ENCODE measurements at regions not wholly inside any gene's neighbourhood (a gene's known extent, or its start where the extent isn't known, plus 50 kb on each side); places are given as distances from the start of the nearest gene placed in this dataset.
"Not testable (repeated sequence)": the region's sequence is repeated elsewhere in the genome, so short reads cannot be mapped to it uniquely, and the experiment has no call there.

DNA sequence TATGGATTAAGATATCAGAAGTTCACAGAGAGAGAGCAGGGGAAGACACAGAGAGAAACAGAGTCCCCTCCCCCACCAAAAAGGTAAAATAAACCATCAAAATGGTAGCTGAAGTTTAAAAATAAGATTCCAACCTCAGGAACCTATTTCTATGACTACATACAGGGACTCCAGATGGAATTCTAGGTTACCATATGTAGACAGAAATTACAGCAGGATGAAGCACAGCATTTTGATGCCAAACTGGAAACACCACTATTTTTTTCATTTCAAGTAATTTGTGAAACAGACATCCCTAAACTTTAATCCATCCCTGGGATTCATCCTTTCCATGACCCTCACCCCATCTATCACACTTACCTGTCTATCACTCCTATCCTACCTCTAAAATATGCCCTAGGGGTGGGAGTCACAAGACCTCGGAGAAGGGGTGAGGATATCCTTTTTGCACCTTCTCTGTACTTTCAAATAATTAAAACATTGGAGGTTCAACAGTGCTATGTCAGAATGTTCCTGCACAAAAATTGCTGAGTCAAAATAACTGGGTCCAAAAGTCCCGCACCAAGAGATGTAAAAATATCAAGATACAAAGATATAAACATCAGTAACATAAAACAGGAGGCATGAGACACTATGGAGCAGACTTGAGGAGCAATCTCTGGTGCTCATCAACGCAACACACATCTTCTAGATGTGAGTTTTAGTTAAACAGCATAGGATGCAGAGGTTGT lies 344.5 kb upstream of the RASGEF1B start:
- DNase-seq (ENCODE audit: low spot score): no peak

DNA sequence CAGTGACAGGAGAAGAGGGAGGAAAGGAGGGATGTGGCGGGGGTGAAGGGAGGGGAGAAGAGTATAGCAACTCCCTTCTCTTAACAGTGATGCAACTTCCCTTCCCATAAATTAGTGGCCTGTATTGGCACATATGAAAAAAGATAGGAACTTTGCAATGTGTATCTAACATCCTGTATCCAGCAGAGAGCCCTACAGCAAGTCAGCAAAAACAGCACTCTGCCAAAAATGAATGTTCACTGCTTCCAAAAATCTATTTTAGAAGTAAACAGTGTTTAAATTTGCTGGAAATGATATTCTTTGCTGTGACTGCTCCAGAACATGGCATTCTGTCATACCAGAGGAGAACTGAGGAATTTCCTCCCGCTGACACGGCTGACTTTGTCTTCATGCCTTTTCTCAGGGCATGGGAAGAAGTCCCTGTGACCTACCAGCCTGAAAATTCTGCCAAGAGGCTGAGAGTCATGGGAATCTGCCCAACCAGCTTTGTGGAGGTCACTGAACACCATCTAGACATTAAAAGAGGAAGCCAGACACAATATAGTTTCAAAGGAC lies 343.4 kb upstream of the RASGEF1B start:
- DNase-seq (ENCODE audit: low spot score): no peak

DNA sequence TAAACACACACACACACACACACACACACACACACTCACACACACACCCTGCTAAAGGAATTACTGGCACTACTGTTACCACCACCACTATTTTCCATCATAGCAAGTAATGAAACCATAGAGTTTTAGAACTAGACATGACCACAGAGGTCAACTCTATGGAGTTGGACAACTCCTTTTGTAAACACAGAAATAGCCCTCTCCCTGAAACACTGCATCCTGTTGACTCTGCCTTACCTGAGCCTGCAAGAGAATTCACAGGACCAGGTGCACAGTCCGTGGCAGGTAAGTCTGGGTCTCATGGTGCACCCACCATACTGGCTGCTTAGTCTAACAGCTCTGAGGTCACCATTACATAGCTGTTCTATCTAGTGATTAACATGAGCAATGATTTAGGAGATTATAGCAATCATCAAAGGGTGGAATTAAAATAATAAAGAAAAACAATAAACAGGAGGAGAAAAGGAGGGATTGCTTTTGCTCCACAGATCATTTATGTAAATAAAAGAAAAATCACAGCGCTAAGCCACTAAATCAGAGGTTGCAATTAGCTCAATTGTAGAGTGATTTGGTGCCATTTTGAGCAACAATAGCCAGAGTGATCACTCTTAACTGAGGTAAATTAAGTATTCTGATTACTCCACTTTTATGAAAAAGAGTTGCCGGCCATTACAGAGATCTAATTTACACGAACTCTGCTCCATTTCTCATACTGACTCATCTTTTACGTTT lies 340.0 kb upstream of the RASGEF1B start:
- DNase-seq (ENCODE audit: low spot score): no peak

DNA sequence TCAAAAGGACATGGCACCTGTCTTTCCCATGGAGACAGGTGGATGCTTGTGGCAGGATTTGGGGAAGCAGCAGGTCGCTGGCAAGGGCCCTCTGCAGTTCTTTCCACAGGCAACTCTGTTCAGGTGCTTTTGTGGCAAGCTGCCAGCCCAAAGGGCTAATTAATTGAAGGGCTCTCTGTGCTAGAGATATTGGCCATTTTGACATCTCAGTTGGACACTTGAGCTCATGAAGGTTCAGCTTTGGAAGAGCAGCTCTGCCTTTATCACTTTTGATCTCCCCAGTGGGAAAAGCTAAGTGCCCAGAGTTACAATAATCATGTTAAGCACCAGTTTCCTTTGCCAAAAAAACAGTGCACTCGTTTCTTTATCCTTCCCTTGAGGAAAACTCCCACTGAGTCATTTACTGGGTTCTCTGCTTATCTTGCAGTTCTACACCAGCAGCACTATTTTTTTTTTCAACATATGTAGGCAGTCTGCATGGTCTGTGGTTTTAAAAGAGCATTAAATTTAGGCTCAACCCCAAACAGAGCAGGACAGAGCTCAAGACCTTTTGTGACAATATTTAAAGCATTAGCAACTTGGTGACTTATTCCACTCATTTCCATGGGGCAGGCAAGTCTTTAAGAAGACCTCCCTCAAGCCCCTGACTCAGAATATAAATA lies 336.4 kb upstream of the RASGEF1B start:
- no peak for DNase-seq (ENCODE audit: low spot score)

DNA sequence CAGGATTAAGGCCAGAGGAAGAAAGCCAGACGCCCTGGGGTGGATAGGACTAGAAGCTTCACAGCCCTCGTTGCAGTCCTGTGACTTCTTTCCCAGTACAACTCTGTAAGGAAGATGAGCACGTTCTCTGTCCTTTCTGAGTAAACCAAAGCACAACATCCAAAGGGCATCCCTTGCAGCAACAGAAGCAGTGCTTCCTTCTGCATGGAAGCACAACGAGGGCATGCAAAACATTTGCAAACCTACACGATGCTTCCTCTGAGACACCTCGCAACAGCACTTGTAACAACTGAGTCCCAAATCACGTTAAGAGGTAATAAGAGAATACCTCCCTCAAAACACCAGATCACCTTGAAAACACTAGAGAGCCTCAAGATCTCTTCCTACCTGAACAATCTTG lies 335.7 kb upstream of the RASGEF1B start:
- DNase-seq (ENCODE audit: low spot score): no peak

DNA sequence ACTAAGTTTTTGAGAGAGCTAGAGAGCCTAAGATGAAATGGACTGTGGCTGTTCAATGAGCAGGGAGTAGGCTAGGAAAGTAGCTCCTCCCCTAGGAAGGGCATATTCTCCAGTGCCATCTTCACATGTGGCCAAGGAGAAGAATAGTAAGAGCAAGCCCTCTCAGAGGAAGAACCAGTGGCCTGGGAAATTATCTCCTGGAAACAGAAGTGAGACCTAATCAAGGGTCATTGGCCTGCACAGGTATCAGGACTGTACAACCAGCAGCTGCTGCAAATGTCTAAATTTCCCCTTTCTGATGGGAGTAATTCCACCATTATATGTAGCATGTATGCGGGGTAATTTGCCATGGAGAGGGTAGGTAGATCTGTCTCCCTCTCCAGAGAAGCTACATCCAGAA lies 334.8 kb upstream of the RASGEF1B start:
- no peak for DNase-seq (ENCODE audit: low spot score)

DNA sequence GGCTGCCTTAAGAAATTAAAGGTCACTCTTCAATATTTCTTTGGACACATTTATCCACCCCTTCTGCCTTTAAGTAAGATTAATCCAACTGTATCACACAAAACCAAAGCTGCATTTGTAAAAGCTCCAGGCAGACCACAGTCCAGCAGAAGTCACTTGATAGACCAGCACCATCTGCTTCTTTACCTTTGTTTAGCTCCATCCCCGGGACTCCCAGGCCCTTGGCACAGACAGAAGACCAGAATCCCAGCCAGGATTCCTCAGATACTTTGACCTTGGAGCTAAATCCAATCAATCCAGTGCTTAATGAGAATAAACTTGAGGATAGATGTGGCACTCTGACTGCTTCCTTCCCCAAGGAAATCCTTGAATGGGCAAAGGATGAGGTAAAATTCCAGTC lies 333.1 kb upstream of the RASGEF1B start:
- DNase-seq (ENCODE audit: low spot score): no peak

DNA sequence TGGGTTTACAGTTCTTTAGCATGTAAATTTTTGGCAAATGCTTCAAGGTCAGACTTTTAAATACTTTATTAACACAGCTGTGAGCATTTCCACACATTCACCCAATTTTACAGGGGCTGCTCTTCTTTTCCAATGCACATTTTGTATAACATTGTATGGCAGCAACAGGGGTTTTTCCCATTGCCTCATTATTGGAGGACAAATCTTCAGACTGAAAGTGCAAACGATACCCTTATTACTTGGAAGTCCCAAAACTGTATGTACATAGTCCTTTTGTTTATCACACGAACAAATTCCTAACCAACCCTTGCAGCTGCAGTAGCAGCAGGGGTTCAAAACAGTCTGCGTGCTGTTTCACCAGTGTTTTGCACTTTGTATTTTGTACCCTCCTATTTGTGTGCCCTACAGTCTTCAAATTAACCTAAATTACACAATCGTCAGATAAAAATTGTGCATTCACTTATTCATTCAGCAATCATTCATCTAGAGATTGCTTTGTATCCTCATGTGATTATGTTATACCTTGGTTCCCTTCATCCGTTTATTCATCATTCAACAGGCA lies 330.7 kb upstream of the RASGEF1B start:
- DNase-seq (ENCODE audit: low spot score): no peak

DNA sequence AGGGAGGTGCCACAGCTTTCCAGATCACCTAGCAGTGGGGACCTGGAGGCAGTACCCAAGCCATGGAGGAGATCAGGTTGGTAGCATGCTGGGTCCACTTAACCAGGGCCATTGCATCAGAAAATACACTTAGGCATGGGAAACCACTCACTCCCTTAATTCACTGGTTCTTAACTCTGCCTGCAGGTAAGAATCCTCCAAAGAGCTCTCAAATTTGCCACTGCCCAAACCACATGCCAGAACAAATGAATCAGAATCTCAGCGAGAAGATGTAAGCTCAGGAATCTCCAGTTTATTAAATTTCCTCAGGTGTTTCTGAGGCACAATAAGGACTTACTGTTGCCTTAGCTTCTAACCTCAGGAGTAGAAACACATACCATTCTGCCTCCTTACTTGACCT lies 327.7 kb upstream of the RASGEF1B start:
- DNase-seq (ENCODE audit: low spot score): no peak

DNA sequence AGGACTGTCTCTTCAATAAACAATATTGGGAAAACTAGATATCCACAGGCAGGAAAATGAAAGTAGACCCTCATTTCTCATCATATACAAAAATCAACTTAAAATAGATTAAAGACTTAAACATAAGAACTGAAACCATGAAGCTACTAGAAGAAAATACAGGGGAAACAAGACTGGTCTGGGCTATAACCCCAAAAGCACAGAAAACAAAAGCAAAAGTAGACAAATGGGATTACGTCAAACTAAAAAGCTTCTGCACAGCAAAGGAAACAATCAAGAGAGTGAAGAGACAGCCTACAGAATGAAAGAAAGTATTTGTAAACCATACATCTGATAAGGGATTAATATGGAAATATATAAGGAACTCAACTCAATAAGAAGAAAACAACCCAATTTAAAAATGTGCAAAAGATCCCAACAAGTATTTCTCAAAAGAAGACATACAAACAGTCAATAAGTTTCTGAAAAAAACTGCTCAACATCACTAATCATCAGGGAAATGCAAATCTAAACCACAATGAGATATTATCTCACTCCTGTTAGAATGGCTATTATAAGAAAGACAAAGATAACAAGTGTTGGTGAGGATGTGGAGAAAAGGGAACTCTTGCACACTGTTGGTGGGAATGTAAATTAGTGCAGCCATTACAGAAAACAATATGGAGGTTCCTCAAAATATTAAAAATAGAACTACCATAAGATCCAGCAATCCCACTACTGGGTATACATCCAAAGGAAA lies 325.3 kb upstream of the RASGEF1B start:
- no peak for DNase-seq (ENCODE audit: low spot score)

DNA sequence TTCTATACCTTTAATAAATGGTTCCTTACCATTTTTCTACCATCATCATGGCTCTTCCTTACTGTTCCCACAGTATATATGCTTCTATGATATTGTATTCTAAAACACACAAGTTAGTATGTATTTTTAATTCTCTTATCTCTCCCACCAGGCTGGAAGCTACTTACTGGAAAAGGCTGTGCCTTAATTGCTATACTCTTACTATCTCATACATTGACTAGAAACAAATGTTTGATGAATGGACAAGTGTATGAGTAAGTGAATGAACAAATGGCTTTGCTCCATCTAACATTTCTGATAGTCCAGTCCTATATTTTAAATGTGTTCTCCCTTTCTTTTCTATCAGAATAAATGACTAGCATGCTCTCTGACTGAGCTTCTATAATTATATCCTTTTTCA lies 320.8 kb upstream of the RASGEF1B start:
- no peak for DNase-seq (ENCODE audit: low spot score)

DNA sequence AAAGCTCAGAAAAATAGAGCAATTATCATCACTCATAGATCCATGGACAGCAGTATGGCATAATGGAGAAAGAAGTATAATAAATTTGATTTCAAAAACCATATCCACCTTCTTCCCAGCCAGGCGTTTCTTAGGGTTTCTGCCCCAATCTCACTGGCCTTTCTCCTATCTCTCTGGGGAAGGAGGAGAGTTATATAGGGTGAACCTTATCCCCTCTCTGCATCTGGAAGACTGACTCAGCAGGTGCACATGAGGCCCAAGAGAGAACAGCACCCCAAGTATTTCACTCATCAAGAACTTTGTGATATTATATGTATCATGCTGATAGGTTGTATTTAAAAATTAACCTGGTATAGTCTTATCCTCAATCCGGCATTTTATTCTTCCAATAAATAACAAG lies 318.8 kb upstream of the RASGEF1B start:
- DNase-seq (ENCODE audit: low spot score): no peak

DNA sequence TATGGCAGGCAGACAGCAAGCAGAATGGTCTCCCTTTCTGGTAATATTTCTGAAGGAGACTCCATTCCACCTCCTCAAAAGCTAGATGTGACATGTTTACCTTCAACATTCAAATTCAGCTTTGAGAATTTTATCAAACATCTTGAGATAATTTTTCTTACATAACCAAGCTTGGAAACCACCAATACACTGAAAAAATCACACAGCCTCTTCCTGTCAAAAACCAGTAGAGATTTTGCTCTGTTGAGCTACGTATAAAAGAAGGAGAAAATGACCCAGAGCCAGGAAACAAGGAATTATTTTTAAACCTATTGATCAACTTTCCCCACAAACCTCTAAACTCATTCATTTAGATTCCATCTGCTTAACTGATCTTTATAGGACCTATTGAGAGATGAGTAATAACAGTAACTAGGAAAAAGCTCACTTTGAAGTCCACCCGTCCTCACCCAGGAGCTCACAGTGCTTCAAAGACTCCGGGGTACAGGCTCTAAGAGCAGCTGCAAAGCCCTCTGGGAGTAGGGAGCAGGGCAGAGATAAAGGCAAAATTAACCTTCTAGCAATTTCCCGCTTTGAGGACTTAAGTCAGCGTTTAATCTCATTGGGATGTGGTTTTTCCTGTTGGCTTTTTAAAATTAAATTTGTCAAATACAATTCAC lies 318.2 kb upstream of the RASGEF1B start:
- DNase-seq (ENCODE audit: low spot score): no peak

DNA sequence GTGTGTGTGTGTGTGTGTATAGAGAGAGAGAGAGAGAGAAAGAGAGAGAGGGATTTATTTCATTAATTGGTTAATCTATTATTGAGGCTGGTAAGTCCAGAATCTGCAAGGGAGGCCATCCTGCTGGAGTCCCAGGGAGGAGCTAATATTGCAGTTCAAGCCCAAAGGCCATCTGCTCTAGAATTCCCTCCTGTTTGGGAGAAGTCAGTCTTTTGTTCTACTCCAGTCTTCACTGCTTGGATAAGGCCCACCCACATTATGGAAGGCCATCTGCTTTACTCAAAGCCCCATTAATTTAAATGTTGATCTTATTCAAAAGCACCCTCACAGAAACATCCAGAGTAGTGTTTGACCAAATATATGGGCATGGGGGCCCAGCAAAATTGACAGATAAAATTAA lies 317.5 kb upstream of the RASGEF1B start:
- DNase-seq (ENCODE audit: low spot score): no peak

DNA sequence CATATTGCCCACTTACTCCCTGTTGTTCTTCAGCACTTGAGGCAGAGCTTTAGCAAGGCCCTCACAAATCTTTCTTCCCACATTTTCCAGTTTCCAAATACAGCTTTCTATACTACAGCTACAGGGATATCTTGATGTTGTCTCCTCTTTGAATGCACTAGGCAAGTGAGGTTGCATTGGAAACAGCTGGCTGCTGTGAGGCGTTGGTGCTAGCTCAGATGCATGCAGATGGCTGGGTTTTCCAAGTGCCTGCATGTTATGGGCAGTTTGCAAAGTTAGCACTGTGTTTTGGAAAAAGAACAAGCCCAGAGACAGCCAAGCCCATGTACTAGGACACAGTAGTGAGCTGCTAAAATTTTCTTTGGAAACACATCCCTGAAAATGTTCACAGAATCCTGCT lies 315.1 kb upstream of the RASGEF1B start:
- no peak for DNase-seq (ENCODE audit: low spot score)

DNA sequence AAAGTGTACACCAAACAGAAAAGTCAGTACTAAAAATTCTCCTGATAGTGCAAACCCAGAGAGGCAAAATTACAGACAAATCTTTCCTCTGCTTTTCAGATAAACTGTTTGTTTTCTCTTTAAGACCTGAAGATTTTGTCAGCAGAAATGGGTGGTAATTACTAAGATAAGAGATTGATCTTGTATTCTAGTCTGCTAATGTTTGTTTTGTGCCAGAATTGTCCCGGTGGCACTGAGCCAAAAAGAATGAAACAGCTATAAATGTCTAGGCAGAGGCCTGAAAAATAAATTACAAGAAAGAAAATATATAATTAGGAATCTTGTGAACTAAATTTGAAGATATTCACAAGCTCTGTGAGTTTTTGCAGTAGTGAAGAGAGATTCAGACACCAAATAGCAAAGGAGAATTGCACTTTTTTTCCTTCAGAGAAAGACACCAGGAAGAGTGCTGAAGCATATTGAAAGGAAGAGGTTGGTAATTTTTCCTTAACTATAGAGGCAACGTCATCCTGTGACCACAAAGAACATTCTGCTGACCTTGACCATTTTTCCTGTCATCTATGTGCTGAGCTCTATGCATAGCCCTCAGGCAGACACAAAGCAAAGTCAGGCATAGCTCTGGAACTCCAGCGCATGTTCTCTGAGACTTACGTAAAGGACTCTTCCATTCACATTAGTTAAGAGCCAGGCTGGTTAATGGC lies 314.5 kb upstream of the RASGEF1B start:
- DNase-seq (ENCODE audit: low spot score): no peak

DNA sequence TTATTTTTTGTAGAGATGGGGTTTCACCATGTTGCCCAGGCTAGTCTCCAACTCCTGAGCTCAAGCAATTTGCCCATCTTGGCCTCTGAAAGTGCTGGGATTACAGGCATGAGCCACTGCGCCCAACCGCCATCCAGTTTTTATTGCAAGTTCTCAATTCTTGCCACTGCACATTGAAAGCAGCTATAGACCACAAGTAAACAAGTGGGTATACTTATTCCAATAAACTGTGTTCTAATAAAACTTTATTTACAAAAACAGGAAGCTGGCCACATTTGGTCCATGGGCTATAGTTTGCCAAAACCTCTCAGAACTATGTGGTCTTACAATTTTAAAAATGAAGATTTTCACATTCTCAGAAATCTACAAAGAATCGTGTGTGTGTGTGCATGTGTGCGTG lies 313.6 kb upstream of the RASGEF1B start:
- no peak for DNase-seq (ENCODE audit: low spot score)

DNA sequence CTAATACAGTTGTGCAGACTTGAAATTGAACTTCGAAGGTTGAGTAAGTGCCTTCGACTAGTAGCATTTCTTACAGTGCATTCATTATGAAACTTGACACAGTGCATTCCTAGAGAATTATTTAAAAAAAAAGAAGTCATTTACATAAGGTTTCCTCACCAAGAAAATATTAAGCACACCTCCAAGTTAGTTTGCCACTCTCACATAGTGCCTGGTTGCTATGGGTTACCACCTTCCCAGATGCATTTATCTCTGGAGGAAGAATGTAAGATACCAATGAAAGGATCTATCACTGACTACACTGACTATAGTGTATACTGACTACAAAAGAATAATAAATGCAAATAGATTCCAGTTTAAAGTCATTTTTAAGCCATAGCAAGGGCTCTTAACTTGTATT lies 311.9 kb upstream of the RASGEF1B start:
- DNase-seq (ENCODE audit: low spot score): no peak

DNA sequence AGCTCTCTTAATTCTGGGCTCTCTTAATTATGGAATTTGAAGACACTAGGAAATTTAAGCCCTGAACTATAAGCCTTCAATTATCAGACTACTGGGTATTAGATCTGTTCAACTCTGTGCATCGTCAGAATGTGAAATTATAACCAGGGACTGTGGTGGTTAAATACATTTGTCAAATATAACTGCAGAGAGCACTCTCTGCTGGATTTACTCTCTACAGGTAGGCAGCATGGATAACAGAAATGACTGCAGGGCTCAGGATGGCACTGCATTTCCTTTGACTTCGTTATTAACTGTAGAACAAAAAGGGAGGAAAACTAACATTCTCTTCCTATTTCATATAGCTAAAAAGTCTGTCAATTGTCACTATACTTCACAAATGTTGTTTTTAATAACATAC lies 310.1 kb upstream of the RASGEF1B start:
- no peak for DNase-seq (ENCODE audit: low spot score)

DNA sequence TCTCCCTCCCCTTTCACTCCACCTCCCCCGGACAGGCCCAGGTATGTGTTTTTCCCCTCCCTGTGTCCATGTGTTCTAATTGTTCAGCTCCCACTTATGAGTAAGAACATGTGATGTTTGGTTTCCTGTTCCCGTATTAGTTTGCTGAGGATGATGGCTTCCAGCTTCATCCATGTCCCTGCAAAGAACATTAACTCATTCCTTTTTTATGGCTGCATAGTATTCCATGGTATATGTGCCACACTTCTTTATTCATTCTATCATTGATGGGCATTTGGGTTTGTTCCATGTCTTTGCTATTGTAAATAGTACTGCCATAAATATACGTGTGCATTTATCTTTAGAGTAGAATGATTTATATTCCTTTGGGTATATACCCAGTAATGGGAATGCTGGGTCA lies 306.0 kb upstream of the RASGEF1B start:
- DNase-seq (ENCODE audit: low spot score): not testable (repeated sequence)

DNA sequence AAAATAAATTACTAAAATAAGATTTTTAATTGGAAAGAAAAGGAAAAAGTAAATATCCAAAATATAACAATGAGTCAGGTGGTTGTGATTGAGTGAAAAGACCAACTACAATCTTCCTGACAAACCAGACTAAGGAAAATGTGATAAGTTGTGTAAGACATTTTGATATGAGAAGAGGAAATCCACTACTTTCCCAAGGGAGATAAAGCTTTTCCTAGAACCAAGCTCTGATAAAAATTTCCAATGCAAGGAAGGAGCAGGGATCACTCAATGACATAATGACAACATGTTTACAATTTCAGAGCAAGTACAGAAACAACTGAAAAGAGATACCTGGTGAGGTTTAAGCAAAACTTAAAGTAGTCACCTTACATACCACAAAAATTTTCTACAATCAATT lies 305.1 kb upstream of the RASGEF1B start:
- DNase-seq (ENCODE audit: low spot score): no peak

Data from CD4-positive, alpha-beta T cell treated with Interleukin-6 at 100 ng/mL for 8 hours (primary cell).